Heart left ventricle (tissue), 13 donors: ENCODE measurements at regions not wholly inside any gene's neighbourhood (a gene's known extent, or its start where the extent isn't known, plus 50 kb on each side); places are given as distances from the start of the nearest gene placed in this dataset.

Experiments used
- POLR2A ChIP-seq, 2 donors: fragments of 450-650 bp; IDR thresholded peaks; one replicate each; pipeline ENCODE4 v1.6.1; 2017; ENCODE audit warnings: antibody characterized with exemption in 2 of 2, mild to moderate bottlenecking in 2 of 2, moderate library complexity in 2 of 2
- TF ChIP-seq, protein P1 (sequence below), 12 donors: fragments of 200-600 bp; sonication (generic) in 4 of 12; IDR thresholded peaks; one replicate each; pipeline versions ENCODE4 v1.5.0 to v1.8.0; 2018 to 2022; ENCODE audit warnings: antibody characterized with exemption in 12 of 12, mild to moderate bottlenecking in 5 of 12
- donor health status: ischemic (EF 13 %, LVEDD 7.1; RV severe dilation, severe dysfunction).
- donor health status: DM: no; HTN: yes; CAD: no.
- donor health status: DM: no; HTN: no; CAD: no.
- donor health status: ischemic (EF 25% LVEDD 6.9; RV normal size, moderate dysfunction).
- donor health status: ischemic (EF 25% LVEDD 5.7; RV mildly dilated, moderate dysfunction).
- donor health status: ischemic (EF 35%, LVEDD 5.7; RV mildly dilated, moderate dysfunction).
- donor health status: nonischemic (EF 11% LVEDD 7.7; RV severe dilation, severe dysfunction).
- donor health status: DM: yes; HTN: yes; CAD: no.
- donor health status: PGD.
- donor health status: ischemic (EF 29% LVEDD 5.4; RV normal size, mild dysfunction).
- donor health status: nonischemic (EF 23%, LVEDD 6.1; RV moderate dilation, normal function).

DNA sequence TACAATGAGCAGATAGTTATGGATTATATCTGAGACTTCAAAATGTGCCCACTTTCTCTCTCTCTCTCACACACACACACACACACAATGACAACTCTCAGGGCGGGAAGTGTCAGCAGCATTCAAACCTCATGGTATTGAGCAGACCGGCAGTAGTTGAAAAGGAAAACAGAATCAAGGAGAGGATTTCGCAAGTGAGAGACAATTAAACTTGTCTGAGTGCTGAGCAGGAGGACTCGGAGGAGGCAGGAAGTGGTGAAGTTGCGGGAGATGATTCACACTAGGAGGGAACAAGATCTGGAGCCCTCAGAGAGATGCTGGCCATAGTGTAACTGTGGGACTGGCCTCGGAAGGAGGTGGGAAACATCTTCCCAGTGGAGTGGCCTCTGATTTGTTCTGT is 353.1 kb downstream of the EFNB2 start:
- no peak for TF ChIP-seq POLR2A (IDR thresholded peaks at IDR 0.05)
- TF ChIP-seq, protein P1, sequence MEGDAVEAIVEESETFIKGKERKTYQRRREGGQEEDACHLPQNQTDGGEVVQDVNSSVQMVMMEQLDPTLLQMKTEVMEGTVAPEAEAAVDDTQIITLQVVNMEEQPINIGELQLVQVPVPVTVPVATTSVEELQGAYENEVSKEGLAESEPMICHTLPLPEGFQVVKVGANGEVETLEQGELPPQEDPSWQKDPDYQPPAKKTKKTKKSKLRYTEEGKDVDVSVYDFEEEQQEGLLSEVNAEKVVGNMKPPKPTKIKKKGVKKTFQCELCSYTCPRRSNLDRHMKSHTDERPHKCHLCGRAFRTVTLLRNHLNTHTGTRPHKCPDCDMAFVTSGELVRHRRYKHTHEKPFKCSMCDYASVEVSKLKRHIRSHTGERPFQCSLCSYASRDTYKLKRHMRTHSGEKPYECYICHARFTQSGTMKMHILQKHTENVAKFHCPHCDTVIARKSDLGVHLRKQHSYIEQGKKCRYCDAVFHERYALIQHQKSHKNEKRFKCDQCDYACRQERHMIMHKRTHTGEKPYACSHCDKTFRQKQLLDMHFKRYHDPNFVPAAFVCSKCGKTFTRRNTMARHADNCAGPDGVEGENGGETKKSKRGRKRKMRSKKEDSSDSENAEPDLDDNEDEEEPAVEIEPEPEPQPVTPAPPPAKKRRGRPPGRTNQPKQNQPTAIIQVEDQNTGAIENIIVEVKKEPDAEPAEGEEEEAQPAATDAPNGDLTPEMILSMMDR (IDR thresholded peaks at IDR 0.05), result no peak
